Mucosa of stomach (tissue), 1 donor: ENCODE measurements at regions not wholly inside any gene's neighbourhood (a gene's known extent, or its start where the extent isn't known, plus 50 kb on each side); places are given as distances from the start of the nearest gene placed in this dataset.
"Not testable (repeated sequence)": the region's sequence is repeated elsewhere in the genome, so short reads cannot be mapped to it uniquely, and the experiment has no call there.

Source experiments
- H3K27me3 ChIP-seq: one replicate; pipeline ENCODE4 v1.7.0; 2013; ENCODE audit warnings: mild to moderate bottlenecking, low read length; ENCODE audit not compliant: control insufficient read depth, insufficient read depth
- H3K36me3 ChIP-seq: one replicate; pipeline ENCODE4 v1.7.0; 2013; ENCODE audit warnings: low read length; ENCODE audit not compliant: control insufficient read depth, insufficient read depth
- H3K4me1 ChIP-seq: one replicate; pipeline ENCODE4 v1.7.0; 2013; ENCODE audit warnings: mild to moderate bottlenecking, low read length; ENCODE audit not compliant: control insufficient read depth, insufficient read depth
- H3K4me3 ChIP-seq: one replicate; pipeline ENCODE4 v1.7.0; 2013; ENCODE audit warnings: low read length
- H3K9ac ChIP-seq: one replicate; pipeline ENCODE4 v1.7.0; 2013; ENCODE audit warnings: mild to moderate bottlenecking, low read length, moderate library complexity
- H3K9me3 ChIP-seq: one replicate; pipeline ENCODE4 v1.7.0; 2013; ENCODE audit warnings: mild to moderate bottlenecking, low read length, moderate library complexity; ENCODE audit not compliant: control insufficient read depth
- donor health status: Pancreatic carcinoma.

GRCh38 chr2:163155925-163156324 is 317.4 kb upstream of the KCNH7 start:
- no peaks in the 10 kb centered on the region for H3K9me3 ChIP-seq
- no peaks in the 10 kb centered on the region for H3K36me3 ChIP-seq
- no peak overlapping the region for H3K9ac ChIP-seq
- no peaks in the 10 kb centered on the region for H3K27me3 ChIP-seq
- H3K4me1 ChIP-seq: no peaks in the 10 kb centered on the region
- H3K4me3 ChIP-seq: no peak overlapping the region

GRCh38 chr2:163155279-163155883 is 316.8 kb upstream of the KCNH7 start:
- H3K9me3 ChIP-seq: no peaks in the 10 kb centered on the region
- H3K9ac ChIP-seq: no peak overlapping the region
- no peaks in the 10 kb centered on the region for H3K36me3 ChIP-seq
- H3K4me3 ChIP-seq: no peak overlapping the region
- H3K4me1 ChIP-seq: no peaks in the 10 kb centered on the region
- no peaks in the 10 kb centered on the region for H3K27me3 ChIP-seq

GRCh38 chr2:163142618-163143017 is 304.1 kb upstream of the KCNH7 start:
- Histone ChIP-seq H3K4me3 (no peak overlapping the region), H3K9ac (no peak overlapping the region), H3K9me3 (no peaks in the 10 kb centered on the region), H3K27me3 (no peaks in the 10 kb centered on the region), H3K4me1 (no peaks in the 10 kb centered on the region), H3K36me3 (no peaks in the 10 kb centered on the region)

GRCh38 chr2:163138947-163139346 is 300.4 kb upstream of the KCNH7 start:
- H3K4me1 ChIP-seq: no peaks in the 10 kb centered on the region

GRCh38 chr2:163135256-163135655 is 296.7 kb upstream of the KCNH7 start:
- Histone ChIP-seq H3K4me3 (no peak overlapping the region), H3K9me3 (no peaks in the 10 kb centered on the region), H3K9ac (no peak overlapping the region), H3K4me1 (no peaks in the 10 kb centered on the region), H3K27me3 (no peaks in the 10 kb centered on the region), H3K36me3 (no peaks in the 10 kb centered on the region)

More at GRCh38 chr2:163138947-163139346, 300.4 kb upstream of the KCNH7 start:
- Histone ChIP-seq H3K36me3 (no peaks in the 10 kb centered on the region), H3K9me3 (no peaks in the 10 kb centered on the region), H3K9ac (no peak overlapping the region), H3K4me3 (no peak overlapping the region), H3K27me3 (no peaks in the 10 kb centered on the region)

GRCh38 chr2:163133602-163134001 is 295.0 kb upstream of the KCNH7 start:
- no peak overlapping the region for H3K4me3 ChIP-seq
- no peaks in the 10 kb centered on the region for H3K36me3 ChIP-seq
- no peak overlapping the region for H3K9ac ChIP-seq
- no peaks in the 10 kb centered on the region for H3K27me3 ChIP-seq
- no peaks in the 10 kb centered on the region for H3K9me3 ChIP-seq
- H3K4me1 ChIP-seq: no peaks in the 10 kb centered on the region

GRCh38 chr2:163132850-163133249 is 294.3 kb upstream of the KCNH7 start:
- Histone ChIP-seq H3K27me3 (no peaks in the 10 kb centered on the region), H3K4me1 (no peaks in the 10 kb centered on the region), H3K4me3 (no peak overlapping the region), H3K9ac (no peak overlapping the region), H3K36me3 (no peaks in the 10 kb centered on the region), H3K9me3 (no peaks in the 10 kb centered on the region)

GRCh38 chr2:163132207-163132606 is 293.6 kb upstream of the KCNH7 start:
- not testable (repeated sequence) for H3K9me3 ChIP-seq, H3K4me1 ChIP-seq, H3K27me3 ChIP-seq, H3K9ac ChIP-seq, H3K36me3 ChIP-seq, H3K4me3 ChIP-seq

- Histone ChIP-seq H3K9me3 (no peaks in the 10 kb centered on the region), H3K4me1 (no peaks in the 10 kb centered on the region), H3K4me3 (no peak overlapping the region), H3K9ac (no peak overlapping the region), H3K27me3 (no peaks in the 10 kb centered on the region), H3K36me3 (no peaks in the 10 kb centered on the region)
Observed at GRCh38 chr2:163123526-163123925, 285.0 kb upstream of the KCNH7 start.

GRCh38 chr2:163122257-163122656 is 283.7 kb upstream of the KCNH7 start:
- H3K9me3 ChIP-seq: no peaks in the 10 kb centered on the region
- no peaks in the 10 kb centered on the region for H3K36me3 ChIP-seq
- H3K4me1 ChIP-seq: no peaks in the 10 kb centered on the region
- no peak overlapping the region for H3K4me3 ChIP-seq
- H3K9ac ChIP-seq: no peak overlapping the region
- no peaks in the 10 kb centered on the region for H3K27me3 ChIP-seq

GRCh38 chr2:163121483-163121882 is 282.9 kb upstream of the KCNH7 start:
- Histone ChIP-seq H3K9ac (no peak overlapping the region), H3K36me3 (no peaks in the 10 kb centered on the region), H3K4me3 (no peak overlapping the region), H3K9me3 (no peaks in the 10 kb centered on the region), H3K27me3 (no peaks in the 10 kb centered on the region), H3K4me1 (no peaks in the 10 kb centered on the region)

GRCh38 chr2:163119966-163120365 is 281.4 kb upstream of the KCNH7 start:
- no peaks in the 10 kb centered on the region for H3K27me3 ChIP-seq
- H3K9me3 ChIP-seq: no peaks in the 10 kb centered on the region
- H3K36me3 ChIP-seq: no peaks in the 10 kb centered on the region
- H3K4me3 ChIP-seq: no peak overlapping the region
- no peaks in the 10 kb centered on the region for H3K4me1 ChIP-seq
- no peak overlapping the region for H3K9ac ChIP-seq

GRCh38 chr2:163086940-163087339 is 248.4 kb upstream of the KCNH7 start:
- H3K27me3 ChIP-seq: no peaks in the 10 kb centered on the region
- no peaks in the 10 kb centered on the region for H3K4me1 ChIP-seq
- H3K4me3 ChIP-seq: no peak overlapping the region
- no peaks in the 10 kb centered on the region for H3K9me3 ChIP-seq
- H3K36me3 ChIP-seq: no peaks in the 10 kb centered on the region
- H3K9ac ChIP-seq: no peak overlapping the region
